ENCODE measurements at regions not wholly inside any gene's neighbourhood (a gene's known extent, or its start where the extent isn't known, plus 50 kb on each side); places are given as distances from the start of the nearest gene placed in this dataset.
A peak's percentile ranks its signal among the peaks of the same experiment; 100 is the strongest.

DNA sequence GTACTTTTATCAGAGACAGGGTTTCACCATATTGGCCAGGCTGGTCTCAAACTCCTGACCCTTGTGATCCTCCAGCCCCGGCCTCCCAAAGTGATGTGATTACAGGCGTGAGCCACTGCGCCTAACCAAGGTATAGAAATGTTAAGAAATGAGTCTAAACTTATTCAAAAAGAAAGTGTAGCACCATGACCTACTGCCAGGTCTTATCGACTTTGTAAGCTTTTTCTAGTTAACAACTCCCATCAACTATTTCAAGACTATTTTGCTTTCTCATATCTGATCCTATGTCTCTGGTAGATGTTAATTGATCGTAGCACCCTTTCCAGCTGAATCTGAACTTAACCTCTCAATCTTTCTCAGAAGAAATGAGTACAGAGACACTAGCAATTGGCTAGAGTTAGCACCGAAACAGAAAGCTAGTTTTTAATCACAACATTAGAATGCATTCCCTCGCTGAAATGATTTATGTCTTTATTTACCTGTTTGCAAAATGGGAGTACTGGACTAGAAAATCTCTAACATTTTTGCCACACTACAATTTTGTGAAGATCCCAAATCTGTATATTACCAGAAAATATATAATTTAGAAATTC lies 114.0 kb upstream of the HGF start:
- intact Hi-C loops (cut with DNase I): no loop called here
- Histone ChIP-seq H3K27ac (ENCODE audit: low read depth in 2 of 2, low read length in 2 of 2) (no peak overlapping the region), H3K9me3 (ENCODE audit: control insufficient read depth in 2 of 3, insufficient read depth in 1 of 3, low read length in 3 of 3) (no peaks in the 10 kb centered on the region), H3K4me1 (ENCODE audit: control insufficient read depth in 2 of 3, insufficient read depth in 2 of 3, low read depth in 1 of 3, low read length in 3 of 3) (no peaks in the 10 kb centered on the region), H3K9ac (ENCODE audit: low read length in 3 of 3) (no peak overlapping the region), H3K27me3 (ENCODE audit: control insufficient read depth, insufficient read depth, low read length) (no peaks in the 10 kb centered on the region), H3K4me3 (ENCODE audit: low read length in 3 of 3) (no peak overlapping the region), H3K36me3 (ENCODE audit: control insufficient read depth in 2 of 3, insufficient read depth in 3 of 3, low read length in 3 of 3) (no peaks in the 10 kb centered on the region)
- no peak for FAIRE-seq
- no peak for TF ChIP-seq CTCF (IDR thresholded peaks at IDR 0.05; ENCODE audit: borderline replicate concordance, extremely low read depth, insufficient read depth)
- no peak for DNase-seq

GRCh38 chr7:81882086-81882485 lies 112.2 kb upstream of the HGF start:
- FAIRE-seq: peak; percentile 47

DNA sequence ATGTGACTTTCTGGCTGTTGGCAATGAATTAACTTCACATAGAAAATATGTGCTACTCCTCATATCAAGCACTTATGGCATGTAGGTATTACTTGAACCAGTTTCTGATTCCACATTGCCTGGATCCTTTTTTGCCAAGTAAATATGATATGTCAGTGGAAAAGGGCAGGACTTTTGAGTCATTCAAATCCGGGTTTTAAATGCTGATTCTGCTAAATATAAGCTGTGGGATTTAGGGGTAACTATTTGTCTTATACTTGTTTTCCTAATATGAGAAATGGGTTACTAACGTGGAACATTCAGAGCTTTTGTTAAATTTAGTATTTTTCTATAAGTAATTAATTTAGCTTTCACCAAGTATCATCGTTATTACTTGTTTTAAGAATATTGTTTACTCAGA lies 108.0 kb upstream of the HGF start:
- no peaks in the 10 kb centered on the region for H3K36me3 ChIP-seq (ENCODE audit: control insufficient read depth in 2 of 3, insufficient read depth in 3 of 3, low read length in 3 of 3)
- intact Hi-C loops (cut with DNase I): no loop called here
- H3K4me1 ChIP-seq (ENCODE audit: control insufficient read depth in 2 of 3, insufficient read depth in 2 of 3, low read depth in 1 of 3, low read length in 3 of 3): no peaks in the 10 kb centered on the region
- H3K9me3 ChIP-seq (ENCODE audit: control insufficient read depth in 2 of 3, insufficient read depth in 1 of 3, low read length in 3 of 3): no peaks in the 10 kb centered on the region
- no peak for FAIRE-seq
- no peak for DNase-seq
- no peaks in the 10 kb centered on the region for H3K27me3 ChIP-seq (ENCODE audit: control insufficient read depth, insufficient read depth, low read length)
- no peak overlapping the region for H3K9ac ChIP-seq (ENCODE audit: low read length in 3 of 3)
- TF ChIP-seq CTCF (IDR thresholded peaks at IDR 0.05; ENCODE audit: borderline replicate concordance, extremely low read depth, insufficient read depth): no peak
- H3K27ac ChIP-seq (ENCODE audit: low read depth in 2 of 2, low read length in 2 of 2): no peak overlapping the region
- no peak overlapping the region for H3K4me3 ChIP-seq (ENCODE audit: low read length in 3 of 3)

More at GRCh38 chr7:81882086-81882485, 112.2 kb upstream of the HGF start:
- H3K27me3 ChIP-seq (ENCODE audit: control insufficient read depth, insufficient read depth, low read length): no peaks in the 10 kb centered on the region
- no peak for TF ChIP-seq CTCF (IDR thresholded peaks at IDR 0.05; ENCODE audit: borderline replicate concordance, extremely low read depth, insufficient read depth)
- H3K4me3 ChIP-seq (ENCODE audit: low read length in 3 of 3): no peak overlapping the region
- no peaks in the 10 kb centered on the region for H3K4me1 ChIP-seq (ENCODE audit: control insufficient read depth in 2 of 3, insufficient read depth in 2 of 3, low read depth in 1 of 3, low read length in 3 of 3)
- H3K27ac ChIP-seq (ENCODE audit: low read depth in 2 of 2, low read length in 2 of 2): no peak overlapping the region
- H3K36me3 ChIP-seq (ENCODE audit: control insufficient read depth in 2 of 3, insufficient read depth in 3 of 3, low read length in 3 of 3): no peaks in the 10 kb centered on the region
- H3K9ac ChIP-seq (ENCODE audit: low read length in 3 of 3): no peak overlapping the region
- intact Hi-C loops (cut with DNase I): no loop called here
- no peaks in the 10 kb centered on the region for H3K9me3 ChIP-seq (ENCODE audit: control insufficient read depth in 2 of 3, insufficient read depth in 1 of 3, low read length in 3 of 3)
- DNase-seq: no peak

DNA sequence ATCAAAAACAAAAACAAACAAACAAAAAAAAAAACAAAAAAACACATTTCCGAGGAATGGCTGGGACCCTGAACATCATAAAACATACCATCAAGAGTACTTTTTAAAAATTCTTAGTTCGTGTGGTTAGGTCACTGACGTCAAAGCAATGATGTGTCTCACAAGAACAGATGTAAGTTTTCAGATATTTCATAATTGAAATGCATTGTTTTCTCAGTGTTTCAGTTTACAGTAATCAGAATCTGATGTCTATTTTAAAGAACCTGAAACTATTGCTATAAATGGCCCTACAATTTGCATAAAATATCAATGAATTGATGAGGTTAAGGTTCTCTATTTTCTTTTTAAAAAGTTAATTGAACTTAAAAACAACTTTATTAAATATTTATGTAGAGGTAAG lies 103.7 kb upstream of the HGF start:
- Histone ChIP-seq H3K27me3 (ENCODE audit: control insufficient read depth, insufficient read depth, low read length) (no peaks in the 10 kb centered on the region), H3K9ac (ENCODE audit: low read length in 3 of 3) (no peak overlapping the region), H3K27ac (ENCODE audit: low read depth in 2 of 2, low read length in 2 of 2) (no peak overlapping the region), H3K36me3 (ENCODE audit: control insufficient read depth in 2 of 3, insufficient read depth in 3 of 3, low read length in 3 of 3) (no peaks in the 10 kb centered on the region), H3K9me3 (ENCODE audit: control insufficient read depth in 2 of 3, insufficient read depth in 1 of 3, low read length in 3 of 3) (no peaks in the 10 kb centered on the region), H3K4me1 (ENCODE audit: control insufficient read depth in 2 of 3, insufficient read depth in 2 of 3, low read depth in 1 of 3, low read length in 3 of 3) (no peaks in the 10 kb centered on the region), H3K4me3 (ENCODE audit: low read length in 3 of 3) (no peak overlapping the region)
- DNase-seq (no peak), FAIRE-seq (no peak)
- TF ChIP-seq CTCF (IDR thresholded peaks at IDR 0.05; ENCODE audit: borderline replicate concordance, extremely low read depth, insufficient read depth): no peak
- intact Hi-C loops (cut with DNase I): no loop called here
